ENCODE measurements at regions not wholly inside any gene's neighbourhood (a gene's known extent, or its start where the extent isn't known, plus 50 kb on each side); places are given as distances from the start of the nearest gene placed in this dataset.

GRCh38 chr10:129415215-129416140 is 51.6 kb upstream of the MGMT start:
- DNase-seq (ENCODE audit: low spot score): no peak
- no peak for TF ChIP-seq CTCF (IDR thresholded peaks at IDR 0.05; ENCODE audit: extremely low read depth, missing control alignments)

GRCh38 chr10:129416155-129416554 is 50.9 kb upstream of the MGMT start:
- DNase-seq (ENCODE audit: low spot score): no peak
- no peak for TF ChIP-seq CTCF (IDR thresholded peaks at IDR 0.05; ENCODE audit: extremely low read depth, missing control alignments)

GRCh38 chr10:129416956-129417765 is 49.9 kb upstream of the MGMT start:
- no peak for TF ChIP-seq CTCF (IDR thresholded peaks at IDR 0.05; ENCODE audit: extremely low read depth, missing control alignments)
- no peak for DNase-seq (ENCODE audit: low spot score)
